SKM-1 (cell line): ENCODE measurements at regions not wholly inside any gene's neighbourhood (a gene's known extent, or its start where the extent isn't known, plus 50 kb on each side); places are given as distances from the start of the nearest gene placed in this dataset.
"Not testable (repeated sequence)": the region's sequence is repeated elsewhere in the genome, so short reads cannot be mapped to it uniquely, and the experiment has no call there.

Experiments used
- DNase-seq: peaks from one replicate; lab custom pipeline; 2025; ENCODE audit not compliant: unreplicated experiment; lab: John Stamatoyannopoulos, UW

GRCh38 chr9:97182532-97182931, 124.9 kb upstream of the CCDC180 start:
- not testable (repeated sequence) for DNase-seq

GRCh38 chr9:97179616-97180015, 127.8 kb upstream of the CCDC180 start:
- DNase-seq, result no peak

- no peak for DNase-seq
These were observed 131.3 kb upstream of the CCDC180 start for GRCh38 chr9:97176206-97176605.

GRCh38 chr9:97168174-97168573, 129.2 kb upstream of the CTSV start:
- not testable (repeated sequence) for DNase-seq

- DNase-seq, result not testable (repeated sequence)
These were observed 127.7 kb upstream of the CTSV start for GRCh38 chr9:97166496-97167138.

- DNase-seq, result no peak
These were observed 121.3 kb upstream of the CTSV start for GRCh38 chr9:97160255-97160654.

GRCh38 chr9:97158722-97159121, 119.8 kb upstream of the CTSV start:
- DNase-seq, result not testable (repeated sequence)

- DNase-seq, result not testable (repeated sequence)
These were observed 116.5 kb upstream of the CTSV start for GRCh38 chr9:97155441-97155840.

- no peak for DNase-seq
These were observed 115.0 kb upstream of the CTSV start for GRCh38 chr9:97153967-97154366.

- not testable (repeated sequence) for DNase-seq
These were observed 114.2 kb upstream of the CTSV start for GRCh38 chr9:97153160-97153559.

GRCh38 chr9:97150471-97150870, 111.5 kb upstream of the CTSV start:
- DNase-seq, result not testable (repeated sequence)

- DNase-seq, result not testable (repeated sequence)
These were observed 109.5 kb upstream of the CTSV start for GRCh38 chr9:97148428-97148827.

- not testable (repeated sequence) for DNase-seq
These were observed 106.7 kb upstream of the CTSV start for GRCh38 chr9:97145680-97146079.

GRCh38 chr9:97140566-97140965, 101.6 kb upstream of the CTSV start:
- DNase-seq, result no peak

- no peak for DNase-seq
These were observed 97.5 kb upstream of the CTSV start for GRCh38 chr9:97136421-97136820.

GRCh38 chr9:97133966-97134365, 95.0 kb upstream of the CTSV start:
- DNase-seq, result not testable (repeated sequence)

GRCh38 chr9:97132865-97133264, 93.9 kb upstream of the CTSV start:
- no peak for DNase-seq

- not testable (repeated sequence) for DNase-seq
These were observed 91.9 kb upstream of the CTSV start for GRCh38 chr9:97130864-97131263.

- DNase-seq, result not testable (repeated sequence)
These were observed 91.4 kb upstream of the CTSV start for GRCh38 chr9:97130387-97130786.

- DNase-seq, result no peak
These were observed 90.0 kb upstream of the CTSV start for GRCh38 chr9:97128919-97129318.

- no peak for DNase-seq
These were observed 85.3 kb upstream of the CTSV start for GRCh38 chr9:97124256-97124655.

- no peak for DNase-seq
These were observed 71.8 kb upstream of the CTSV start for GRCh38 chr9:97110696-97111095.

GRCh38 chr9:97109194-97109811, 70.4 kb upstream of the CTSV start:
- DNase-seq, result no peak
